NCI-H345 (cell line): ENCODE measurements at regions not wholly inside any gene's neighbourhood (a gene's known extent, or its start where the extent isn't known, plus 50 kb on each side); places are given as distances from the start of the nearest gene placed in this dataset.
"Not testable (repeated sequence)": the region's sequence is repeated elsewhere in the genome, so short reads cannot be mapped to it uniquely, and the experiment has no call there.

ENCODE experiments used
- DNase-seq: peaks from one replicate; lab custom pipeline; 2025; lab: John Stamatoyannopoulos, UW

DNA sequence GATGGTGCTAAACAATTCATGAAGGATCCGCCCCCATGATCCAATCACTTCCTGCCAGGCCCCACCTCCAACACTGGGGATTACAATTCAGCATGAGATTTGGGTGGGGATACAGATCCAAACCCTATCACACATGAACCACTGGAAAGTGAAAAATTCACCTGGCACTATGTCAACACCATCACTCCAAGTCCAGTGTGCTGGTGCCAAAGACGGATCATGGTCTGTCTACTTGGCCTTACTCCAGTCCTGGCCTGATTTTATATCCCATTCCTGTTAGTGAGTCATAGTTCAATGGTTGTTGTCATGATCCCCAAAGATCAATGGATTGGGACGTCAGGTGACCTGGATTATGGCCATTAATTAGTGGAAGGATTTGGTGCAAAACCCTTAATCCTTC, 147.4 kb upstream of the RPS23 start:
- DNase-seq, result no peak

DNA sequence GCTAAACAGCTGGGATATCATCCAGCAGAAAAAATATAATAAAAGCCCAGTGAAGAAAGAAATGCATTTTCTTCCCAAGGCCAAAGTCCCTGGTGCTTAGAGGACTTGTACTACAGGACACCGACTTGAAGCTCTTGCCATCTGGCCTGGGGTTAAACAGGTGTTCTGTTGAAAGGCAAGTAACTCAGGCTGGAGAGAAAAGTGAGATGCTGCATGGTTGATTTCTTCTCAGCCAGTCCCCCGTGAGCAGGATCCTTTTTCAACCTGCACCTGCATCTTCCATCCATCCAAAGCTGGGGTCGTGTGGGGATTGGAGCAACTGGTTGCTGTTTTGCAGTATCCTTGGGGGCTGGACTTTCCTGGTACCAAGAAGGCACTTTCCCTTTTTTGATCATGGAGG, 146.1 kb upstream of the RPS23 start:
- DNase-seq, result no peak

DNA sequence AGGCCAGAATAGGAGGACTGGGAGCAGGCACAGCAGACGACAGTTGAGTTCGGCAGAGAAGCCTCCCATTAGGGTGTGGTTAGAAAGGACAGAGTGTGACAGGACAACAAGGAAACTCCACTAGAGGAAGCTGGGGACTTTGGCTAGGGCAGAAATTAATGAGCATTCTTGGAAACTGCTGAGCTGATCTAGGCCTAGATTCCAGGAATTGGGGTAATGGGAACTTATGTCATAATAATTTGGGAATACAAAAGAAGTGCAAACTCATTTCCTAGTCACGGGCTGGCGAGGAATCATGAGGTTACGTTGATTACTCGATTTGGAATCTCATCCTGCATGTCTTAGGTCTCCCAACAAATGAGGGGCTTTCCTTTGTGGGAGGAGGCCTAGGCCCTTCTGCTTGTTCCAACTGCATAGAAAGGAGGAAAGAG, 144.6 kb upstream of the RPS23 start:
- DNase-seq, result no peak

DNA sequence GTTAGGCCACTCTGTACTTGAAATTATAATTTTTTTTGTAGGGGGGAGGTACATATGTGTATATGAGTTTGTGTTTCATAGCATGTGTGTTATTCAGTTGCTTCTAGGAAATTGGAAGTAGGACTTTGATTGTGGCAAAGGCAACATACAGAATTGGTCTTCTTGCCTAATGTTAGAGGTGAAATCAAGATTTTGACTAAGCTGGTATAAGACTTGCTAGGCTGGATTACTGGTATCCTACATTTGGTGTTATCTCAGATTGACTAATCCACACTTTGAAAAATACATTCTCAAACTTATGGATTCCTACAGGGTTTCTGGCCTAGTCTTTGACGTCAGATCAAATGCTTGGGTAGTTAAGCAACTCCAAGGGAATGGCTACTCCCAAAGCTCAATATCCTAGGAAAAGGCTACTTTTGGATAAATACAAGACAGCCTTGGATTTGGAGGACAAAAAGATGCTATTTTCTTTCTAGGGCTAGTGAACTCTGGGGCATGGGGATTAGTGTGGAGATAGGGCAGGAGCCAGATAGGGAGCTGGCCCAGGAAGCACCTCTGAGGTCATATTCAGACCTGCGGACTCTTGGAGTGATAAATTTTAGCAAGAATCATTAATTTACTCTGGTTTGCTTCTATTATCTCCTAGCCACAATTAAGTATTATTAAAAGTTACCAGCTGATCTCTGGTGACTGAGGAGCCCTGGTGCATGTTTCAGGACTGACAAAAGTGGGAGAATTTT, 144.0 kb upstream of the RPS23 start:
- no peak for DNase-seq

DNA sequence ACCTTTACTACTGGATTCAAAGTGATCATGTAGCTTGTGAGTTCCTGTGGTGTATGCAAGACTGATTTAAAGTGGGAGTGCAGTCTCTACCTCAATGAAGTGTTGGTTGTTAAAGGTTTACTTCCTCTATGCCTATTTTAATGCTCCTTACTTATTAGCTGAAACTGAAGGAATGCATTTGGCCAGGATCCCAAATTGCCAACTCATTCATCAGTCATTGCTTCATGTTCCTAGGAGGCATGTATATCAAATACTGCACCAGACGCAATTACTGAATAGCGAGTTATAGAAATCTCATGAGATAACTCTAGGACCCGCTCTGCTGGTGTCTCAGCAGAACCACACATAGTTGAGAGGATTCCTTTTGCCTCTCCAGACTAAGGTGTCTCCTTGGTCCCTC, 143.0 kb upstream of the RPS23 start:
- DNase-seq, result no peak

DNA sequence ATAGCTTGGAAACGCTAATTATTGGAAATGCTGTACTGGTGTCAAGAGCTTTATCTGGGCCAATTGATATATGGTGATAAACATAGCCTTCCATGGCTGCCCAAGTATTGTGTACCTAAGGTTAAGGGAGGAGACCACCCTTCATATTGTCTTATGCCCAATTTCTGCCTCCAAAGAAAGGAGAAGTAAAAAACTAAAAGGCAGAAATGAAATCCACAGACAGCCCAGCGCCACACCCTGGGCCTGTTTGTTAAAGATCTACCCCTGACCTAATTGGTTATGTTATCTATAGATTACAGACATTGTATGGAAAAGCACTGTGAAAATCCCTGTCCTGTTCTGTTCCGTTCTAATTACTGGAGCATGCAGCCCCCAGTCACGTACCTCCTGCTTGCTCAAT, 142.4 kb upstream of the RPS23 start:
- not testable (repeated sequence) for DNase-seq

DNA sequence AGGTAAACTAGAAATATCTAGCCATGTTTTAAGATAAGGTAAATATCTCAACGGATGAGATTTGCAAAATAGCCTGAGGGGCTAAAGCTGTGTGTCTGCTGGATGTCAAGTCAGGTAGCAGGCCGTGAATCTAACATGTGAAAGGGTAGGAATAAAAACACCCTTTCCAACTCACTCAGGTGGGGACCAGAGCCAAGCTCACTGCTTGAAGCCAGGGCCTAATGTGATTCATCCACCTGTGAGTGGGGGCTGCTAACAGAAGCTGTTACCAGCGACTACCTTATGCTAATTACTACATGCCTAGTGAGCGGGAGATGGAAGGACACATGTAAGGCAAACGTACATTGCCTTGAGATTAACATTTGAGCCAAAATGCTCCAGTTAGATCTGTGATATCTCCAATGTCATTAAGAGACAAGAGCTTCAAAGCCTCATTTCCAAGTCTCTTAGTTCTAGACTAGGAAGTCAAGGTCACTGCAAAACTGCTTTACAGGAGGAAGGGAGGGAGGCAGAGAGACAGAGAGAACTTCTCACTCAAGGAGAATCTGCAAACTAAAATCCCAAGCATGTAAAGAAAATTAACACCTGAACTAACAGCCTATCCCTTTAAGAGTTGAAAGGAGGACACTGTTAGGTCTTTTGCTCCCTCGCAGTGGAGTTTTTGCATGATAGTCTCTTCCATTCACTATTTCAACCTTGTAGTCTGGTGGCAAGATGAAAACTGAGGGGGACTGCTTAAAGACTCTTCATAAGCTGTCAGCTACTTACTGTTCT, 141.6 kb upstream of the RPS23 start:
- DNase-seq, result peak; percentile 50

DNA sequence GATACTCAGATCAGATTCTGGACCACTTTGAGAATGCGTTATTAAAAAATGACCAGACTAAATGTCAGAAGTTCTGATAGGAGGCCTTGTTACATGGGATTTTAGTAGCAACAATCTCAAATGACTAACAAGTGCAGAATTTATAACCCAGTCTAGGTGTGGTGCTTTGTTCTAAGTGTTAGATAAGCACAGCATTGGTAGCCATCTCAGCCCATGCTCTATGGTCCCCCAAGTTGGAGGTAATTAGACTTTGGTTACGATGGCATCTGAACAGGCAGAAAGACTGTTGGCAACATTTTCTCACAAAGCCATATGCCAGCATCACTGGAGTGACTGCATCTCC, 140.4 kb upstream of the RPS23 start:
- DNase-seq, result no peak

DNA sequence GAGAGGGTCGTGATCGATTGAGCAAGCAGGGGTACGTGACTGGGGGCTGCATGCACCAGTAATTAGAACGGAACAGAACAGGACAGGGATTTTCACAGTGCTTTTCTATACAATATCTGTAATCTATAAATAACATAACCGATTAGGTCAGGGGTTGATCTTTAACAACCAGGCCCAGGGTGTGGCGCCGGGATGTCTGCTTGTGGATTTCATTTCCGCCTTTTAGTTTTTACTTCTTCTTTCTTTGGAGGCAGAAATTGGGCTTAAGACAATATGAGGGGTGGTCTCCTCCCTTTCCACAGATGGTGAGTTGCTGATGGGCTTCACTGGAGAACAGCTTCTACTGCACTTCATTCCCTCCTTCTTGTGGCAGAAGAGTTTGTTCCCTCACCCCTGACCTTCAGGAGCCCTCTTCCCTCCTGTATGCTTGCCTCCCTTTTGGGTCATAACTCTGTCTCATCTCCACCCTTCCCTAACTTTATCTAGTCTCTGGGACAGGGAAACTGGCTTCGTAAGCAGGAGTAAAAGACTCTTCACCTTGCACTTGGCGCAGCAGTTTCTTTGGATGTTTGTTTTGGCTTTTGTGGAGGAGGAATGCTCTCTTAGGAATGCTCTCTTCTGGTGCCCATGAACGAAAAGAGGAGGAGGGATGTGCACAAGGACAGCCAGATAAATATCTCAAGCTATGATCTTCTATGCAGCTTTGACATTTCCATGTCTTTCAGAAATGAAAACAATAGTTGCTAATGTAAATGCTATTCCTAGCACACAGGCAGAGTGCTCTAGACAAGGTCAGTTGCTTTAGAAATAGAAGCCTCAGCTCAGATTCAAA, 139.8 kb upstream of the RPS23 start:
- DNase-seq, result no peak

DNA sequence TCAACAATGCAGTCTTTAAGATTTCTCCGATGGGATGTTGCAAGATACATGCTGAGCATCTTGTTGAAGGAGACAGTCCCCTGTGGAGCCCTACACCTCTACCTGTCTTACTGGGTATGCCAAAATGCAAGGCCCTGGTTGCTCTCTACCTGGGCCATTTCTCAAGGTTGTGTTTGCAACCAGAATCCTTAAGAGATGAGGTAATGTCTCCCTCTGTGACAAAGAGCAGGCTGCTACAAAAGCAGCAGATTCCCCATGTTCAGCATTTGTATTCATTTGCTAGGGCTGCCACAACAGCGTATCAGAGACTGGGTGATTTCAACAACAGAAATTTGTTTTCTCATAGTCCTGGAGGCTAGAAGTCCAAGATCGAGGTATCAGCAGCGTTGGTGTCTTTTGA, 138.4 kb upstream of the RPS23 start:
- DNase-seq, result no peak

DNA sequence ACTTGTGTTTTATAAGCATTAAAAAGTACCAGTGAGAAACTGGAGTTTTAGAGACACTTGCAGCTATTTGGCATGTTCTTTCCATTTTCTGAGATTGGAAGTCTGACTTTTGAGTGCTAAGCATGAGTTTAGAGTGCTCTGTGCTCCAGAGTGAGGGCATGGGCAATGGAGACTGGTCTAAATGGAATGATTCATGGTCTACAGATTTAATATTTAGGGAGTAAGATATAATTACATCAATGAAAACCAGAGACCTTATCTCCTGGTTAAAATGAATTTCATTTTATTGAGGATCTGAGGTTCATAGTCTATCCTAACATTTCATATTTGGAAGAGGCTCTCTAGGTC, 135.9 kb upstream of the RPS23 start:
- no peak for DNase-seq

DNA sequence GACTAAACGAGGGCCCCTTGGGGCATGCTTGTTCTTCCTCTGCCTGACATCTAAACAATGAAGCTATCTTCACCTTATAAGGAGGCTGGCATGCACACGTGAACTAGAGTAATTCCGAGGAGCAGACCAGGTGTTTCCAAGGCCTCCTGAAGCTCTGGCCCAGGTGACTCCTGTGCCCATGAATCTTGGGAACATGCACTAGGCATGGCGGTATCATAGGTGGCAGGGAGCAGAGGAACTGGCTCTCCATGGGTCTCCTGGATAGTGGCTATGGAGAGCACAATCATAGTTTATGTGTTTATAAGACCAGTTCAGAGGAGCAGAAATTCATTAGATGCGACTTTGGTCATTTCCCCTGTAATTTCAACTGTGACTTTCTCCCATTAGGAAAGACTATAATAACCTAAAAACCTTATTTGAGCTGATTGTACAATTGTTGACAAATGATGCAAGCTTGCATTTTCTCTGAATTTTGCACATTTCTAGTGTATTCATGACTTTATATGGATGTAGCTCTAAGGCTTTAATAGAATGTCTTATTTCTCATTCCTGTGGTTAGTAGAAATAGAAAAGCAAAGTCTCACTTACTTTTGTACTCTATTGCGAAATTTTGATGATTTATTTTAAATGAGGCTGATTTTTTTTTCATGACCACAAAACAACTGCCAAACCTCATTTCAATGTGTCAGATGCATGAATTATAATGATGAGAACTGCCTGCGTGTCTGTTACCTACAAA, 135.3 kb upstream of the RPS23 start:
- DNase-seq, result no peak

DNA sequence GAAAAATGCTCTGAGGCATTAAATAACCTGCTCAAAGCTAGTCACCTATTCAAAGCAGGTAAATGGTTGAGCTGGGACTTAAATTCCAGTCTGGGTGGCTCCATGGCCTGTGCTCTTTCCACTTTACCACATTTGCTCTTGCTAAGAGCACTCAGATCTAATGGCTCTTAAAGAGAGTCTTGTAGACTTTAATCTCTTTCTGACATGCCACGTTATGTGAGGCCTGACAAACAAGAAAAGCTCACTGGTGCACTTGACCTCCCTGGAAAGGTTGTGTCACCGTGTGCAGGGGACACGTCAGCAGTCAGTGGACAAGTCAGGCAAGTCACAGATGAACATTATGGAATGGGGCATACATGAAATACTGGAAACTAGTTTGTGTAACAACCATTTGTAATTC, 129.9 kb upstream of the RPS23 start:
- no peak for DNase-seq

DNA sequence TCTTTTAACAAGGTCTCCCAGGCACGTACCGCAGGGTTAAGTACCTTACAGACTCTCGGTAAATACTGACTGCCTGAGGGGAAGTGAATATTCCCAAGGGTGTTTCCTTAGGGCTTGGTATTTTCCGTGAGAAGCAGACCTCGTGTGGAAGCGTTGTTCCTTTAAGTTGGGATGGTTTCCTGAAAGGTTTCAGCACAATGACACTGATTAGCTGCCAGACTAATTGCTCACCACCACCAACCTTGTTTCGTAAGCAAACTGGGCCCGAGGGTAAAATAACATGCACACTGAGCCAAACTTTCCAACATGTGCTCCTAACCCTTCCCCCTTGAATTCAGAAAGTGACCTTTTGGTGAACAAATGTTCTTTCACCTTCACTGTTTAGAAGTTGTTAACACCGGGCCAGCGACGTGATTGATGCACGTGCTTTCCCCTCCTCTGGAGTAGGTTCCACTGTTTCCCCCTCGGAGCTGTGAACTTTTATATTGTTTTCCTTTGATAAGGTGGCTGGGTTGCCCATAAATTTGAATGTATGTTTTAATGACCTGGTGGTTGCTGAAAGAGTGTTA, 128.1 kb upstream of the RPS23 start:
- no peak for DNase-seq

DNA sequence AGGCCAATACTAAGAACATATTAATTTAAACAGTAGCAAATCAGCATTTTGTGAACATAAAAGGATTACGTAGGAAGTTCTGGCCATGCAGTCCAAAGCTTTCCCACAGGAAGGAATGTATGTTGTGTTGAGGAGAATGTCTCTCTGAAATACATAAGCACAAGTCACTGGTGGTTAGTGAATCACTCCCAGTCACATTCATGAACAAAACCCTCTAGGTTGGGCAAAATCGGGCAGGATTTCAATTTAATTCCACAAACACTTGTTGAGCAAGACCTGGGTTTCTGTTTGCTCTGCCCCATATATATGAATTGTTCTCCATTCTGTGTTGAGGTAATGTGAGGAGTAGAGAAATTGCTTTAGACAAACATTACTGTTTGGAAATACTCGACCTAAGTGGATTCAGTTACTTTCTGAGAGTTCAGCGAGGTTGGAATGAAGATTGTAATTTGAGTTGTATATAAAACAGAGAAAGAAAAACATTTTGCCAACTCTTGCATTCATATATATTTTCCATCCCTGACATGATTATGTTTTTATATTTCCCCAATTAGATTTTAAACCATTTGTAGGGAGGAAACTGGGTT, 127.6 kb upstream of the RPS23 start:
- no peak for DNase-seq

DNA sequence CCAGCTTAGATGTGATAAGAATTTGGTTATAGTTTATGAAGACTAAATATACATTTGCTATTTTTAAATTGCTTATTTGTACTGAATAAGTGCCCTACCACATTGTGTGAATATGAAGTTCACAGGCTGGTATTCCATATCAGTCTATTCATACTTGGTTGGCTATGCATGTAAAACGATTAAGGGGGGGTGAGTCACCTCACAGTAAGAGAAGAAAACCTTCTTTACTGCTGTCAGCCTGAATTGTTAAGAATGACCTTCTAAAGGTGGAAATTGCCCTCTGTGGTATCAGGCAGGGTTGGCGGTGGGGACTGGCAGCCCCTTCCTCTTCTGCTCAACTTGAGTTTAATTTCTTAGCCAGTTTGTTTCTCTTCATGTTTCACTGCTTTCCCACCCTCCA, 127.0 kb upstream of the RPS23 start:
- DNase-seq, result no peak

DNA sequence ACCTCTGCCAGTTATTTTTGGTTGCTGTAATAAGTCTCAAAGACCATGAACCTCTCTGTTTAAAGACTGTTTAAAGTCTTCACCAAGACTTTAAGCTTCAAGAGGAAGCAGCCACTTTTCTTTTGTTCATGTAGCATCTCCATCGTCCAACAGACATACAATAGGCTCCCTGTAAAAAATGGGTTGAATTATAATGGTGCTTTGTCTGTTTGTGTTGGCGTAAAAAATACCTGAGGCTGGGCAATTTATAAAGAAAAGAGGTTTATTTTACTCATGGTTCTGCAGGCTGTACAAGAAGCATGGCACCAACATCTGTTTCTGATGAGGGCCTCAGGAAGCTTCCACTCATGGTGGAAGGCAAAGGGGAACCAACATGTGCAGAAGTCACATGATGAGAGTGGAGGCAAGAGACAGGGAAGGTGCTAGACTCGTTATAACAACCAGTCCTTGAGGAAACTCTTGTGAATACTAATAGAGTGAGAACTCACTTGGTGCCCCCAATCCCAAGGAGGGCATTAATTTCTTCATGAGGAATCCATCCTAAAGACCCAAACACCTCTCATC, 126.3 kb upstream of the RPS23 start:
- DNase-seq, result no peak

DNA sequence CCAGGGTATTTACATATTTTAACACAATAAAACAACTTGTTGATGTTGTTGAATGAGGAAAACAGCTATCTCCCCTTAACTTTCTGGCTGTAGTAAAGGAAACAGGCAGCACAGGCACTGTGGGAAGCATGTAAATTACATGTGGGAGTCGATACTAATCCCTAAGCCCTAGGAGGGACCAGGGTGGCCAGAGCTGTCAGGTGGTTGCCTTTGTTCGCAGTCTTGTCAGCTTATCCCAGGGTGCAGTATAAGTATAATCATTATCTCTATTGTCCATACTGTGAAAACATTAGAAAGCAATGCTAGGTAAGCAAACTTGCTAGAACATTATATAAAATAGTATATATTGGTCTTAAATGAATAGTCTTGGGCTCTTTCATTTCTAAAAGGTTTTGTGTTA, 125.6 kb upstream of the RPS23 start:
- DNase-seq, result no peak

DNA sequence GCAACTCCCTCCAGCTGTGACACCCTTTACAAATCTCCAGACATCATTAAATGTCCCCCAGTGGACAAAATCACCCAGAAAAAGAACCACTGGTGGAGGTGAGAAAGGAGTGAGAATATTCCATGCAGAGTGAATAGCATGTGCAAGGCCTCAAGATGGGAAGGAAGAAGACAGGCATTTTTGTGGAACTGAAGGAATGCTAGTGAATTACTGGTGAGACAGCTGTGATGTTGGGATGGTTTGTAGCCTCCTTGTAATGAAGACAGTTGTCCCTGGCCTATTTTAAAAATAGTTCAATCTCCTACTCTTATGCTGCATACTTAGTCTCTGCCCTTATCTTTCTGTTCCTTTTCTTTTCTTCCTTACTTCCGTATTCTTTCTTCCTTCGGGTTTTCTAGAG, 124.9 kb upstream of the RPS23 start:
- no peak for DNase-seq

DNA sequence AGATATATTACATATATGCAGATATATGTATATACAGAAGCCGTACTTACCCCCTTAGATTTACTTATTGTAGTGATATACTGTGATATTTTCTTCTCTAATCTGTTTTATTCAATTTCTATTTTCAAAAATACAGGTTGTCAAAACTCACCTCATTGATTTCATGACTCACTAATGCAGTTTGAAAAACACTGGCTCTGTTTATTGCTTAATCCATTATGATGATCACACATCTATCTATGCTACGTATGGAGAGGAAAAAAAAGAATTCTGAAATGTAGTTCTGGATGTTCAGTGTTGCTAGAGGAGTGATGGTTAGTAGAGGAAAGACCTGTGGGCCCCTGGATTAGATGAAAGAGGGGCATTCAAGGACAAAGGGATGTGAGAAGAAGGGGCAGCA, 121.0 kb upstream of the RPS23 start:
- no peak for DNase-seq

DNA sequence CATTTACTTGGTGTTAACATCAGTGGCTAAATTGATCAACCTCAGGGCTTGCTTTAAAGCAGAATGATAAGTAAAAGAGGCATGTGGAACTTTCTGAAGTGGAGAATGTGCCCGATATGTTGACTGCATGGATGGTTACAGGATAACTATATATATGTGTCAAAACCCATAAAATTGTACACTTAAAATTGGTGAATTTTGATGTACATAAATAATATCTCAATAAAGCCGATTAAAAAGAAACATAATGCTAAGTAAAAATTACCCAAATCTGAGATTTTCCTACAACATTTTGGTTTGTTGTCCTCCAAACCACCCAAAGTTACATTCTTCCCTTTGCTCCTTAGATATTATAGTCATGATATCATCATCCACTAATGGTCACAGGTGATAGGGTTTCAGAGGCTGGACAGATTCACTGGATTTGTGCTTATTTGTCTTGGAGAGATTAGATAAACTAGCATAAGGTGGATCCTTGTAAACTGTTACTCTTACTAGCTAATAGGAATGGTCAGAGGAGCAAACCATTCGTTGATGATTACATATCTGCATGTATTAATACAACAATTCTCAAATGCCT, 119.7 kb upstream of the RPS23 start:
- DNase-seq, result no peak
